ENCODE measurements at regions not wholly inside any gene's neighbourhood (a gene's known extent, or its start where the extent isn't known, plus 50 kb on each side); places are given as distances from the start of the nearest gene placed in this dataset.

- no peak overlapping the region for H2BK120ac ChIP-seq (replicated peaks; ENCODE audit: low read depth, low read length)
- no peaks in the 10 kb centered on the region for H4K20me1 ChIP-seq (replicated peaks in 1 of 2; ENCODE audit: control insufficient read depth in 1 of 2, insufficient read depth in 2 of 2, low read length in 2 of 2)
- H3K9ac ChIP-seq (replicated peaks in 1 of 4; ENCODE audit: extremely low read depth in 1 of 4, low read depth in 3 of 4, low read length in 3 of 4) = no peak overlapping the region
- no peaks in the 10 kb centered on the region for H3K36me3 ChIP-seq (ENCODE audit: control insufficient read depth in 2 of 4, insufficient read depth in 4 of 4, low read length in 3 of 4)
- POLR2A ChIA-PET (ENCODE audit: partially characterized antibody) = no interaction called here
- H3K14ac ChIP-seq (ENCODE audit: insufficient read length) = no peak overlapping the region
- H3K23me2 ChIP-seq (ENCODE audit: low read depth, low read length) = no peaks in the 10 kb centered on the region
- no peak overlapping the region for H3K18ac ChIP-seq (ENCODE audit: extremely low read depth, low read length)
- H2BK12ac ChIP-seq (ENCODE audit: low read depth, low read length) = no peak overlapping the region
- no peak overlapping the region for H3K4me3 ChIP-seq (ENCODE audit: extremely low read depth in 1 of 4, insufficient read depth in 2 of 4, low read depth in 3 of 4, low read length in 4 of 4)
- no peak overlapping the region for H2BK15ac ChIP-seq (ENCODE audit: low read length)
- no peak overlapping the region for H2BK5ac ChIP-seq (ENCODE audit: low read depth, low read length)
- H3K4me1 ChIP-seq (replicated peaks in 1 of 4; ENCODE audit: control insufficient read depth in 3 of 4, insufficient read depth in 4 of 4, low read length in 3 of 4) = peaks cover 6 to 12% (median 9%) of the 10 kb centered on the region in 4 experiments
- no peaks in the 10 kb centered on the region for H3K9me3 ChIP-seq (ENCODE audit: insufficient read depth in 2 of 2, low read depth in 1 of 2, low read length in 1 of 2)
- peaks cover 0 to 2% (median 0%) of the 10 kb centered on the region in 4 experiments; a peak in 1 of 7 replicates for H3K27me3 ChIP-seq (replicated peaks in 1 of 4; ENCODE audit: control insufficient read depth in 3 of 4, extremely low read depth in 1 of 4, insufficient read depth in 3 of 4, low read length in 3 of 4)
- H3K27ac ChIP-seq (ENCODE audit: low read depth, low read length) = no peak overlapping the region
- H2AK5ac ChIP-seq (ENCODE audit: low read depth, low read length) = no peak overlapping the region
- no peak overlapping the region for H2AFZ ChIP-seq (ENCODE audit: low read length)
- no peak overlapping the region for H3K23ac ChIP-seq (ENCODE audit: insufficient read length)
- no peak overlapping the region for H3K4me2 ChIP-seq (ENCODE audit: insufficient read depth in 1 of 2, low read depth in 2 of 2, low read length in 2 of 2)
- H4K5ac ChIP-seq (ENCODE audit: insufficient read length, low read depth, low read length) = no peak overlapping the region
- H2BK20ac ChIP-seq (ENCODE audit: low read length) = no peak overlapping the region
- 64% methylated on average over 1 of the region's 1 CpG; no CpG with 5 or more reads in 1 of the 2 experiments for WGBS, 2 experiments (ENCODE audit: extremely low coverage in 1 of 2, insufficient coverage in 1 of 2, insufficient read length in 1 of 2, insufficient replicate concordance in 2 of 2, low coverage in 1 of 2, low lambda C conversion rate in 2 of 2, missing lambda C conversion rate in 1 of 2)
- no peak overlapping the region for H3K56ac ChIP-seq (replicated peaks; ENCODE audit: insufficient read length, low read depth, low read length)
- no peak overlapping the region for H4K91ac ChIP-seq (replicated peaks; ENCODE audit: insufficient read length, low read length)
- DNase-seq (ENCODE audit: low read depth in 1 of 2, low spot score in 2 of 2) (no peak), FAIRE-seq (no peak)
- CTCF ChIA-PET (ENCODE audit: partially characterized antibody) = interaction anchor here (0.6 to 1.4 kb wide), 2 partner anchors 10 to 173 kb away, joined by 3 read pairs; no protein-coding TSS in a partner anchor
- H3K79me2 ChIP-seq (ENCODE audit: control insufficient read depth in 1 of 2, insufficient read depth in 2 of 2, low read length in 2 of 2) = no peaks in the 10 kb centered on the region
- H4K8ac ChIP-seq (ENCODE audit: extremely low read depth, insufficient read depth, low read length) = no peak overlapping the region
- H3K4ac ChIP-seq (replicated peaks; ENCODE audit: insufficient read length, low read depth, low read length) = no peak overlapping the region
- no peaks in the 10 kb centered on the region for H3K79me1 ChIP-seq (ENCODE audit: low read depth, low read length)
- no peak for TF ChIP-seq ATF3 (IDR thresholded peaks at IDR 0.05; ENCODE audit: insufficient read depth, low read depth, low read length)
- no peak for TF ChIP-seq TCF12 (IDR thresholded peaks at IDR 0.05; ENCODE audit: low read depth, low read length)
- TF ChIP-seq TAF1 (IDR thresholded peaks at IDR 0.05; ENCODE audit: low read depth, low read length) = no peak
- TF ChIP-seq YY1 (IDR thresholded peaks at IDR 0.05; ENCODE audit: low read depth, low read length) = no peak
- no peak for TF ChIP-seq ATF2 (IDR thresholded peaks at IDR 0.05; ENCODE audit: low read length)
- no peak for TF ChIP-seq BRCA1 (IDR thresholded peaks at IDR 0.05; ENCODE audit: low read depth, low read length)
- no peak for TF ChIP-seq ASH2L (IDR thresholded peaks at IDR 0.05; ENCODE audit: low read length)
- no peak for TF ChIP-seq CEBPB (IDR thresholded peaks at IDR 0.05; ENCODE audit: low read depth, low read length)
- no peak for TF ChIP-seq TBP (IDR thresholded peaks at IDR 0.05; ENCODE audit: low read depth, low read length)
- TF ChIP-seq GABPA (IDR thresholded peaks at IDR 0.05; ENCODE audit: borderline replicate concordance, insufficient read depth, low read length) = no peak
Observed at GRCh38 chr2:16335604-16335930, 330.1 kb downstream of the CYRIA start.

Measured in H1 (cell line).